ENCODE measurements at regions not wholly inside any gene's neighbourhood (a gene's known extent, or its start where the extent isn't known, plus 50 kb on each side); places are given as distances from the start of the nearest gene placed in this dataset.

DNA sequence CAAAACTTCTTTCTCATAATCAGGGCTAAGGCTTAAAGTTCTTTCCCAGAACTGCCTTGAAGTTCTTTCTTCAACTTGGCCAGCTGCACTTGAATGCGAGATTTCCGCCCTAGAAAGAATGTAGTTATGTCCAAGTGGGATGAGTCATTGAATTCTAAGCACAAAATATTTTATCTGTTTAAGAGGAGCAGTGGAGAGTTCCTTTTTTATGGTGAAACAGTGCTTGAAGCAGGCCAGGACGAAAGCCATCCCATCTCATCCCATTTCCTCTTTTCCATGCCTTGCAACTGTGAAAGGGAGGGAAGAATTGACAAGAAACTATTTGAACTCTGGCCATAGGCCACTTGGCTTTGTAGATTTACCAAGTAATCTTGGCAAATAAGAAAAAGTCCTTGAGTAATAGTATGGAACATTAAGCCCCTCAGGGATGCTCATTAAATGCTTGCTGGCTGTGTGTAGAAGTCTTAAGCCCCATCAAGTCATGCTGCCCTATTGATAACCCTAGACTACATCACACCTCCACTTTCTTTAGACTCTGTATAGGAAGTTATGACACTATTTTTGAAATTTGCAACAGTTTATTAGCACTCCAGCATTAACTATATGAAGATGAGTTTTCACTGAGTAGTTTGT is 174.5 kb downstream of the KCTD12 start:
- peak; percentile 85 to 91 for DNase-seq

DNA sequence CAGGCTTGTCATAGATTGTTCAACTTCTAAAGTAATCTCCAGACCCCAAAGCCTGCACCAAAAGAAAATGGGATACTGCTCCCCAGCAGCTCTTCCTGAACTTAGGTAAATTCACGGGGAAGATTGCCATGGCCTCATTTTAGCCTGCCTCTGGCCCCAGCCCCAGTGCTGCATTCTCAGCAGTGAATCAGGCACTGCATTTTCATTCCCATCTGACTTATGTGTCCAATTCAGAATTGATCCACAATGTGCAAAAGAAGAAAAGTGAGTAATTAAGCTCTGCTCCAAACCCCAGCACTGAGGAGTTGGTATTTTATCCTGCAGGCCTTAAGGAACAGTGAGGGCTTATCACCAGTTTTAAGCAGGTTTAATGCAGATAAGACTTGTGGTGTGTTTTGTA is 176.4 kb downstream of the KCTD12 start:
- no peak for DNase-seq

DNA sequence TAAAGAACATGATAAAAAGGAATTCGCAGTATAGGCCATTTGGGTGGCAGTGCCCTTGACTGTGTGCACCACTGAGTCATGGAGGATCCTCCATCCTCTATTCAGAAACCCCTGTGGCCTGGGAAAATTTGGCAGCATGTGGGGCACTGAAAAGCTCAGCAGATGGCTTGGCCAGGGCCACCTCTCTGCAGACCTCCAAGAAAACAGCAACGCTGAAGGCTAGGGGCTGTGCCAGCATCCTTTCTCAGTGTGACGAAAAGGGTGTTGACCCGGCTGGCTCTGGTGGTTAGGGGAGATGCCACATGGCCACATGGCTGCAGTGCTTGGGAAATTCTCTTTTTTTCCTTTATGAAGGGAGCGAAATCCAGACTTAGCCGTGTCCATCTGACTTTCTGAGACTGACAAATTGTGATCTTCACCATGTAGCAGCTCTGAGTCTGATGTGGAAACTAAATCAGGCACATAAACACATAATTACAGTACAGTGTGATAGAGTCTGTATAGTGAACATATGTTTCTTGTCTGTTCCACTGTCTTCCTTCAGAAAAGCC is 178.0 kb downstream of the KCTD12 start:
- no peak for DNase-seq

DNA sequence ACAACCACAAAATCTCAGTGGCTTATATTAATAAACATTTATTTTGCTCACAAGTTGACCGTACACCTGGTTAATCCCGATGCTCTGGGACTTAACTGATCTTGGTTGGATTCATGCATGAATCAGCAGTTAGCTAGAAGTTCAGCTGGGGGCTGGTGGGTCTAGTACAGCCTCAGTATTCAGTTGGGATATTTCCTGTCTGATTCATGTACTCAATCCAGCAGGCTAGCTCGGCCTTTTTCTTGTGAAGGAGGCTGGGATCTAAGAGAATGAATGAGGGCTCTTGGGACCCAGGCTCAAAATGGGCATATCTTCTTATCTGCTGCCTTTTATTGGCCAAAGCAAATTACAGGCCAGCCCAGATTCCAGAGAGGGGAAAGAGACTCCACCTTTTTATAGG is 178.8 kb downstream of the KCTD12 start:
- no peak for DNase-seq

DNA sequence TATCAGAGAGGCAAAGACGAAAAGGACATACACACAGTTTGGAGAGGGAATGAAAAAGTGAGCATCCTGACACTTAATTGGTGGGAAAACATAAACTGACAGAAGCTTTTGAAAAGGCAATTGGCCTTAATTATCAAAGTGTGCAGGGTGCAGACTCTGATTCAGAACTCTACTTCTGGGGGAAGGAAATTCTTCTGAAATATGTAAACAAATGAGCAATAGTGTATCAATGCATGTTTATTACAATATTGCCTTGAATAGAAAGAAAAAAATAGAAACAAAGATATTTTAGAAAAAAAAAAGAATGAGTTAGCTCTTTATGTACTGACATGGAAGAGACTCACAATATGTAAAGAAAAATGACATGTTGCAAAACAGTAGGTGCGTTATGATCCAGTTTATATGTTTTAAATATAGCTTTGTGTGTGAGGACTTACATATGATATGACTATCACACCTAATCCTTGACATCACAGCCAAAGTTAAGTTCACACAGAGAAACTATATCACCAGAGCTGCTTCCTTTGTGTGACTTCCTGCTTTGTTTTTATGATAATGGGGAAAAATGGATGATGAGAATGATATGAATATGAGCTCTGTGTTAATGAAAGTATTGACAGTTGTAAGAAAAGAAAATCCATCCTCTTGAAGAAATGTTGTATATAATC is 182.4 kb downstream of the KCTD12 start:
- no peak for DNase-seq

DNA sequence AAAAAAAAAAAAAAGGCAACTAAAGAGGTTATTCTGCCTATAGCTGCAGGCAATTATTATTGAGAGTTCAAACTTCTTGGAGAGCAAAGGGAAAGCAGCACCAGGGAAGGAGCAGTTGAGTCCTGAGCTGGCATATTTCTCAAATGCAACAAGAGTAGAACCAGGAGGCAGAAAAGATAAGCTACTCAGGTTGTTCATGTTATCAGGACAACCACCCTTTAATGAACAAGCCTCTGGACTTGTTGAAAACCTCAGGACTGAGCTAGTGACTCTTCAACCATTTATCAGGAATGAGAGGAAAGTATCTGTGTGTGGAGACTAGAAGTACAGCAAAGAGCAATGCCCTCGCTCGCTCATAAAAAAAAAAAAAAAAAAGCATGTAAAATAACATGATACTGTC is 183.0 kb downstream of the KCTD12 start:
- no peak for DNase-seq

DNA sequence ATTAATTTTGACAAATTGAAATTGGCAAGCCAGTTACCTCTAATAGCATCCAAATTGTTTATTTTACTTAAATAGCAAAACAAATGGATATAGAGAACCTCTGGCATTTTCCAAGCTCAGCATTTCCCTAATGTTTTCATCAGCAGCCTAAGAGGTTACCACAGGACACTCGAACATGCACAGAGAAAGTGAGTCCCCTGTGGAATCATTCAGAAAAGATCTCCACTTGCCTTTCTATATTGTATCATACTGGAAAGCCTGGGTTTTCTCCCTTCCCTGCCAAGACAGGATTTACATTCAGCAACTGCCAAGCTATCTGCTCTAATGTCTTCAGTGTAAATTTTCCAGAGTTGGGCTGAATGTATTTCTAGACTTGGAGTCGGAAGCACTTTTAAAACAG is 188.9 kb downstream of the KCTD12 start:
- DNase-seq: no peak

DNA sequence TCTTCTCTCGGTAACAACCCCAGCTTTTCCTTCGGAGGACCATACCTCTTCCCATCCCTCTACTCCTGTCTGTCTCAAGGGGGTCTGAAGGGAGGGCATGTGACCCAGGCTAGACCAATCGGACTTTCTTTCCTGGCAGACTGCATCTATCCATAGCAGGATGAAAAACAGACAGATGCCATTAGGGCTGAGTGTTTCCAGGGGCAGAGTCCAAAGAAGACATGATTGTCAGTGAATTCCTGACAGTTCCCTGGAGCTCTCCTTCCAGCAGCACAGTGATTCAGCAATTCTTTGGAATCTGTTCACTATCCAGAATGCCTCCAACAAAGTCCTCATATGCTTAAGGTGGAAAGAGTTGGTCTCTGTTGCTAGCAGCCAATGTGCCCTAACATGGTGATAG is 189.8 kb downstream of the KCTD12 start:
- no peak for DNase-seq

GRCh38 chr13:76693086-76693485 is 193.1 kb downstream of the KCTD12 start:
- DNase-seq: no peak

GRCh38 chr13:76692346-76692745 is 193.9 kb downstream of the KCTD12 start:
- no peak for DNase-seq

DNA sequence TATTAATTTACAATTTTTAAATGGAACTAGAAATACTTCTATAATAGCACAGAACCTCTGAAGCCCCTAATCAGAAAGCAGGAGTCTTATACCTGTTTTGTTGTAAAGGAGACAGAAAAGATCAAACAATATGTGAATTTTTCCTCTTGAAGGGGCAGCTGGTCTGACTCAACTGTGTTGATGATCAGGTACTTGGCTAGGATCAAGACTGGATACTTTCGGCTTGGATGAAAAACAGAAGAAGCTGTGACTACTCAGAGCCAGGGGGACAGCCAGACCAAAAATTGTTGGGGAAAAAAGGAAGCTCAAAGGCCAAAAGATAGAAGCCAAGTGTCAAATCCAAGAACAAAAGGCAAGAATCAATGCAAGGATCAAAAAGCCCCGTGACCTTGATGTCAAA is 195.6 kb downstream of the KCTD12 start:
- DNase-seq: no peak

DNA sequence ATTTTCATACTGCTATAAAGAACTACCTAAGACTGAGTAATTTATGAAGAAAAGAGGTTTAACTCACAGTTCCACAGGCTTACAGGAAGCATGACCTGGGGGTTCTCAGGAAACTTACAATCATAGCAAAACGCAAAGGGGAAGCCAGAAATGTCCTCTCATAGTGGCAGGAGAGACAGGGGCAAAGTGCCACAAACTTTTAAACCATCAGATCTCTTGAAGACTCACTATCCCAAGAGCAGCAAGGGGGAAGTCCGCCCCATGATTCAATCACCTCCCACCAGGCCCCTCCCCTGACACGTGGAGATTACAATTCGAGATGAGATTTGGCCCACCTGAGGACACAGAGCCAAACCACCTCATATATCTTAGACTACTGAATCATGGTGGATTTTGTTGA is 198.7 kb downstream of the KCTD12 start:
- no peak for DNase-seq

GRCh38 chr13:76685938-76686337 is 200.3 kb downstream of the KCTD12 start:
- DNase-seq: no peak

DNA sequence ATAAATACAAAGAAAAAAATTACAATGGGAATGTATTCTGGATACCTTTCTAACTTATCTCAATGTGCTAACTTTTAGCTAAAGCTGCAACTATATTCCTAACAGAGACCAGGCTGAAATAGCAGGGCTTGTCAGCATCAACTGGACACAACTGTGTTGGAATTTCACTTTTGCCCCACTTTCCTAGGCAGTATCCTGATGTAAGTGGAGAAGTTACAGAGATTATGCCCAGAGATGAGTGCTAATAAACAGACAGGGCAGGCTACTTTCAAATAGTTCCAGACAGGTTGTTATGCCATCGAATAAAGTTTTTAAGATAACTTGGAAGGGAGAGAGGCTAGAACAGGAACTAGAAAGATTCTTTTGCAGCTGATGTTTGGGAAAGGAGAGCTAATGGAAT is 201.9 kb downstream of the KCTD12 start:
- no peak for DNase-seq

DNA sequence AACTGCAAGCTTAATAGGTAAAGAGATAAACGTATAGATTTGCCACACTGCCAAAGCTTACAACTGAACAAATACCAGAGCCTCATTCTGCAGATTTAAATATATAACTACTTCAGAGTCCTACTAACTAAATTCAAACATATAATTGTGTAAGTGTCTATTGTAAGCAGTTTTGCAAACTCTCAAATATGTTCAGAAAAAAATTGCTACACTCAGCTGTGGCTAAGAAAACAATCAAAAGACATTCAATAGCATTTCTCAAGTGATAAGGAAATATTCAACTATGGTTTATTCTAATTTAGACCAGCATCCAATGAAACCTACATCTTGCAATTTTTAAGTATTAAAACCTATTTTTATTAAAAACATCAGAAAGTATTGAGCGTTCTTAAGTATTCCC is 202.4 kb downstream of the KCTD12 start:
- no peak for DNase-seq

GRCh38 chr13:76683168-76683567 is 203.0 kb downstream of the KCTD12 start:
- no peak for DNase-seq

GRCh38 chr13:76680112-76680511 is 206.1 kb downstream of the KCTD12 start:
- no peak for DNase-seq

GRCh38 chr13:76677043-76677442 is 209.2 kb downstream of the KCTD12 start:
- peak in 1 of 2 donors; percentile 38 for DNase-seq

DNA sequence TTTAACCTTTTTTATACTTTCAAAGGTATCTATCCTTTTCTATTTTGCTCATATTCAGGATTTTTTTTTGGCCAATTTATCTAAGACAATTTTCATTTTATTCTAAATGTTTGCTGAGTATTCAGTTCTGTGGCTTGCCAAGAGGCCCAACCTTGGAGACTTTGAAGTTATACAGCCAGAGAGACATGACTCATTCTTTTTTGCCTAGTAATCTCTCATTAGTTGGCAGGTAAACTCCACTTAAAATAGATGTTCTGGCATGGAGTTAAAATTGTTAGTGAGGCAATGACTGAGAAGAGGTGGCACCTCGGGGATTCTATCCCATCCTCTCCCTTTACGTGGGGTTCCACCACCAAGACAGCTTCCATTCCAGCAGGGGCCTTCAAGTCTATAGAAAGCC is 213.8 kb downstream of the KCTD12 start:
- DNase-seq: no peak

DNA sequence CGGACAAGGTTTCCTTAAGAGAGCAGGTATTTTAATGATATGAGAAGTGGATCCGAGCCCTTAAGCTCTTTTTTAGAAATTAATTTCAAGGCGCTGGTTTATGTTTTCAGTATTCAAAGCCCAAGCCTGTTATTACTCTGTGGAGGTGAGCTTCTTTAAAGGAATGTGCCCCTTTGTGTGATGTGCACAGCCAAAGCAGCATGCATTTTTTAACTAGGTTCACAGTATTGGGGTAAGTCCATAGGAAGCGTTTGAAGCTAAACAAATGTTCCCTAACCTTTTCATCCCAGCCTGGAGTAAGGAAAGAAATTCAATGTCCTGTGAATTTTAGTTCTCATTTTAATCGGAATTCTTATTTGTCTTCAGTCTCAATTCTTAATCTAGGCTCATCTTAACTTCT is 217.5 kb downstream of the KCTD12 start:
- no peak for DNase-seq

DNA sequence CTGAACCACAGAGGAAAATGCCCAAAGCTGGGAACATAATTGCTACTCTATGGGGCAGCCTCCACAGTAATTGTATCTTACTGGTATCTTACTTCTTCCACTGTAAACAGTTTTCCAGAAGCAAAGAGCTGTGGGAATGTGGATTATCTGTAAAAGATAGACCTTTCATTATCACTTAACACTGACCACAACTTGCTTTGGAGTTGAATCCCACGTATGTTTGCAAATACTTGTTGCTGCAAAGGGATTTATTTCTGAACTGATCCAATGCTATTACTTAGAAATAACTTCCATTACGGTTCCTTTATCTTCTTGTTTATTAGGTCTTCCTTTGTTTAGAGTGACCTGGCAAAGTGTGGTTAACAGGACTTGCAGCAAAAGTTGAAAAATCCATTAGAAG is 218.1 kb downstream of the KCTD12 start:
- no peak for DNase-seq

GRCh38 chr13:76667551-76667950 is 218.7 kb downstream of the KCTD12 start:
- peak; percentile 52 to 66 for DNase-seq

- peak in 1 of 2 donors; percentile 39 for DNase-seq
Observed at GRCh38 chr13:76663592-76664335, 222.4 kb downstream of the KCTD12 start.
